ENCODE measurements at regions not wholly inside any gene's neighbourhood (a gene's known extent, or its start where the extent isn't known, plus 50 kb on each side); places are given as distances from the start of the nearest gene placed in this dataset.

DNA sequence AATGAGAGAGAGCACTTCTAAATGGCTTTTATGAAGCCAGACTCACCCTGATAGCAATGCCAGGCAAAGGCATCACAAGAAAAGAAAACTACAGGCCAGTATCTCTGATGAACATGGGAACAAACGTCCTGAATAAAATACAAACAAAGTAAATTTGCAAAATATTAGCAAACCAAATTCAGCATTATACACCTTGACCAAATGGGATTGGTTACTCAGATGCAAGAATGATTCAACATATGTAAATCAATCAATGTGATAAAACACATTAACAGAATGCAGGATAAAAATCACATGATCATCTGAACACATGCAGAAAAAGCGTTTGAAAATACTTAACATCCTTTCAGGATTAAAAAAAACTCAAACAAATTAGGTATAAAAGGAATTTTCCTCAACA lies 494.9 kb upstream of the CCDC54 start:
- no peaks in the 10 kb centered on the region for H3K9me3 ChIP-seq (ENCODE audit: control insufficient read depth, low read length)
- H2AFZ ChIP-seq, result no peak overlapping the region
- no peaks in the 10 kb centered on the region for H3K27me3 ChIP-seq (ENCODE audit: control insufficient read depth, insufficient read depth, low read length)
- no peak overlapping the region for H3K9ac ChIP-seq
- no peak for TF ChIP-seq CTCF (IDR thresholded peaks at IDR 0.05)
- no peak overlapping the region for H3K27ac ChIP-seq
- H3K36me3 ChIP-seq (ENCODE audit: control insufficient read depth, insufficient read depth, low read length), result no peaks in the 10 kb centered on the region
- no peak overlapping the region for H3K4me2 ChIP-seq (ENCODE audit: low read length)
- H3K4me1 ChIP-seq, result no peaks in the 10 kb centered on the region
- no peak overlapping the region for H3K4me3 ChIP-seq (ENCODE audit: low read depth, low read length)
- H3K79me2 ChIP-seq, result no peaks in the 10 kb centered on the region

GRCh38 chr3:106906074-106906473 lies 471.2 kb upstream of the CCDC54 start:
- Histone ChIP-seq H2AFZ (no peak overlapping the region), H3K4me2 (ENCODE audit: low read length) (no peak overlapping the region), H3K27ac (no peak overlapping the region), H3K9ac (no peak overlapping the region), H3K27me3 (ENCODE audit: control insufficient read depth, insufficient read depth, low read length) (no peaks in the 10 kb centered on the region), H3K4me3 (ENCODE audit: low read depth, low read length) (no peak overlapping the region), H3K9me3 (ENCODE audit: control insufficient read depth, low read length) (no peaks in the 10 kb centered on the region), H3K36me3 (ENCODE audit: control insufficient read depth, insufficient read depth, low read length) (no peaks in the 10 kb centered on the region), H3K79me2 (no peaks in the 10 kb centered on the region), H3K4me1 (no peaks in the 10 kb centered on the region)
- no peak for TF ChIP-seq CTCF (IDR thresholded peaks at IDR 0.05)

DNA sequence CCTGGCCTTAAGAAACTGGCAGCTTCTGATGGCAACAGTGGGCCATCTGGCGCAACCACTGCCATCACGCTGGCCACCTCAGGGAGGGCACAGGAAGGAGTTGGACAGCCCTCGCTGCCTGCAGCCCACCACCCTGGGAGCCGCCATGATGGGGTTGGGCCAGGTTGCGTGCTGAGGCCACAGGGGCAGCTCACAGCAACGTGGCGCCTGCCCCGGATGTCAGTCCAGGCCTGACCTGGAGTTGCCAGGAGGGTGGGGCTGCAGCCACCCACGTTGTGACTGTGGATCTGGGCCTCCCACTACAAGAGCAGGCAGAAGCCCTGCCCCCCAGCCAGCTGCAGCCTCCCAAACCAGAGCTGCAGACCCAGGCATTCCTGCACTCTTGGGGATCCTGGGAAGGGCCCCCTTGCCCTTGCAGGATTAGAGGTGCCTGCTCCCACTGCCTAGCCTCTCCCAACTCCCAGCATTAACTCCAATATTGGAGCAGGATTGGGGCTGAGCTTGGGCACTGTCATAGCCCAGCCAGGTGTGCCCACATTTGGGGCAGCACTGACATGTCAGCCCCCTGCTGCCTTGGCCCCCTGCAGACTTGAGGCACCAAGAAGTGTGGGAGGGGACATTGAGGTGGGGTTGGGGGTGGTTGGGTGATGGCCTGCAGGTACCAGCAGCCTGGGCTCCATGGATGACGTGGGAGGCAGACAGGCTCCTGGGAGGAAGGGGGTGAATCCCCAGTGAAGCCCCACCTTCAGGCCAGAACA lies 468.9 kb upstream of the CCDC54 start:
- Histone ChIP-seq H3K79me2 (no peaks in the 10 kb centered on the region), H3K4me1 (no peaks in the 10 kb centered on the region), H3K4me3 (ENCODE audit: low read depth, low read length) (no peak overlapping the region), H3K9me3 (ENCODE audit: control insufficient read depth, low read length) (no peaks in the 10 kb centered on the region), H3K4me2 (ENCODE audit: low read length) (no peak overlapping the region), H3K9ac (no peak overlapping the region), H2AFZ (no peak overlapping the region), H3K27me3 (ENCODE audit: control insufficient read depth, insufficient read depth, low read length) (no peaks in the 10 kb centered on the region), H3K27ac (no peak overlapping the region), H3K36me3 (ENCODE audit: control insufficient read depth, insufficient read depth, low read length) (no peaks in the 10 kb centered on the region)
- no peak for TF ChIP-seq CTCF (IDR thresholded peaks at IDR 0.05)

DNA sequence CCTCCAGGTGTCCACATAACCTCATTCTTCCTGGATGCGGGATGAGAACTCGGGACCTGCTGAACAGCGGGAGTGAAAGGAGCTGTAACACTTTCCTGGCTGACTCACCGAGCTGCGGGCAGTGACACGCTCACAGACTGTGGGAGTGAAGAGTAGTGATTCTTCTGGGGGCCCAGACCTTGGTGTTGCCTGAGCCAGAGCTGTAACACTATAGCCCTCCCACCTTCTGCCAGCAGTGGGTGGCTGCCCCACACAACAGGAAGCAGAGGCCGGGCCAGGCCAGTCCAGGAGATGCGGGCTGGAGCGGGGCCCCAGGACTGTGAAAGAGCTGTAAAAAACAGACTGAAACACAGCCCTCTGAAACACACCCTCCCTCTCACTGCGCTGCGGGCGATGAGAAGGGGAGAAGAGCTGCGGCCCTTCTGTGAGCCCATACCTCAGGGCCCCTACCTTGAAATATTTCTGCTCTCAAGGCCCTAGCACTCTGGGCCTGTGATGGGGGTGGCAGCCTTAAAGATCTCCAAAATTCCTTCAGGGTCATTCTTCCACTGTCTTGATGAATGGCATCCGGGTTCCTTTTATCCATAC lies 464.0 kb upstream of the CCDC54 start:
- Histone ChIP-seq H3K36me3 (ENCODE audit: control insufficient read depth, insufficient read depth, low read length) (no peaks in the 10 kb centered on the region), H3K27me3 (ENCODE audit: control insufficient read depth, insufficient read depth, low read length) (no peaks in the 10 kb centered on the region), H3K4me2 (ENCODE audit: low read length) (no peak overlapping the region), H2AFZ (peak overlapping the region; percentile 49), H3K4me3 (ENCODE audit: low read depth, low read length) (no peak overlapping the region), H3K9ac (no peak overlapping the region), H3K27ac (peak overlapping the region; percentile 45), H3K9me3 (ENCODE audit: control insufficient read depth, low read length) (no peaks in the 10 kb centered on the region), H3K4me1 (no peaks in the 10 kb centered on the region), H3K79me2 (no peaks in the 10 kb centered on the region)
- no peak for TF ChIP-seq CTCF (IDR thresholded peaks at IDR 0.05)

GRCh38 chr3:106913966-106914365 lies 463.3 kb upstream of the CCDC54 start:
- H3K27ac ChIP-seq, result no peak overlapping the region
- no peaks in the 10 kb centered on the region for H3K27me3 ChIP-seq (ENCODE audit: control insufficient read depth, insufficient read depth, low read length)
- no peak overlapping the region for H3K9ac ChIP-seq
- peak overlapping the region; percentile 31 for H2AFZ ChIP-seq
- no peak overlapping the region for H3K4me3 ChIP-seq (ENCODE audit: low read depth, low read length)
- no peak for TF ChIP-seq CTCF (IDR thresholded peaks at IDR 0.05)
- no peaks in the 10 kb centered on the region for H3K9me3 ChIP-seq (ENCODE audit: control insufficient read depth, low read length)
- no peak overlapping the region for H3K4me2 ChIP-seq (ENCODE audit: low read length)
- H3K79me2 ChIP-seq, result no peaks in the 10 kb centered on the region
- H3K36me3 ChIP-seq (ENCODE audit: control insufficient read depth, insufficient read depth, low read length), result no peaks in the 10 kb centered on the region
- H3K4me1 ChIP-seq, result no peaks in the 10 kb centered on the region

Data from parathyroid adenoma (tissue), 2 donors.